OCI-LY1 (cell line): ENCODE measurements at regions not wholly inside any gene's neighbourhood (a gene's known extent, or its start where the extent isn't known, plus 50 kb on each side); places are given as distances from the start of the nearest gene placed in this dataset.

ENCODE experiments used
- CTCF ChIP-seq: fragments of 200-600 bp; sonication (generic), shearing (Covaris generic); IDR thresholded peaks from 2 replicates; pipeline ENCODE4 v1.5.1; 2017; ENCODE audit warnings: mild to moderate bottlenecking, antibody characterized with exemption, low read length, moderate library complexity, mixed read lengths
- EZH2 ChIP-seq: fragments of 200-600 bp; sonication (generic), shearing (Covaris generic); IDR thresholded peaks from 2 replicates; pipeline ENCODE4 v1.8.0; 2017; ENCODE audit warnings: borderline replicate concordance, mixed run types, mild to moderate bottlenecking, antibody characterized with exemption, low read length, moderate library complexity, mixed read lengths

- TF ChIP-seq EZH2 (no peak), CTCF (no peak)
These were observed 291.0 kb upstream of the TNRC6C start for GRCh38 chr17:77667478-77667877.
